Activated CD4-positive, alpha-beta T cell treated with anti-CD3 and anti-CD28 coated beads for 4 hours (primary cell): ENCODE measurements at regions not wholly inside any gene's neighbourhood (a gene's known extent, or its start where the extent isn't known, plus 50 kb on each side); places are given as distances from the start of the nearest gene placed in this dataset.
A peak's percentile ranks its signal among the peaks of the same experiment; 100 is the strongest.

ENCODE experiments used
- DNase-seq, 2 donors: peaks; one replicate each; pipeline ENCODE4 v3.0.0-alpha.2; 2020

DNA sequence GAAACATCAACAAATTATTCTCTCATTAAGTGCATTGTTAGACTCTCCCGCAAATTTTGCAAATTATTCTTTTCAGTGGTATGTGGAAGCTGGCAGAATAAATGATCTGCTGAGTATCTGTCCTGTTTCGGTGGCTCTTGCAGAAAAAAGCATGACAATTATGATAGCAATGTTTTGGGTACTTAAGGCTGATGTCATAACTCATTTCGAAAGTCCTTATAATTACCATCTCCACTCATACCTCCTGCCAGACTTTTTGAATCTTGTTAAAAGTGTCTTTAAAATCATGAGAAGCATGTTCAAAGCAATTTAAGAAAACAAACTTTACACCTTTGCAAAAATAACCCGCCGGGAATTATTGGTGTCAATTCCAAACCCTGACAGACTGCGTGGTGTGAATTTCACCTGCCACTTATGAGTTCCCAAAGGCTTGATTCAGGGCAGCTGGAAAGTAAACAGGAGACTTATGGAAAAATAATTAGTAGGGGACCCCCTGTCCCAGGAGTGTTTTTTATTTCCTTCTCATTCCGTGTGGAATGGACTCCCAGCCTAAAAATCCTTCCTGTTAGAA lies 87.6 kb upstream of the E2F3 start:
- DNase-seq = no peak

DNA sequence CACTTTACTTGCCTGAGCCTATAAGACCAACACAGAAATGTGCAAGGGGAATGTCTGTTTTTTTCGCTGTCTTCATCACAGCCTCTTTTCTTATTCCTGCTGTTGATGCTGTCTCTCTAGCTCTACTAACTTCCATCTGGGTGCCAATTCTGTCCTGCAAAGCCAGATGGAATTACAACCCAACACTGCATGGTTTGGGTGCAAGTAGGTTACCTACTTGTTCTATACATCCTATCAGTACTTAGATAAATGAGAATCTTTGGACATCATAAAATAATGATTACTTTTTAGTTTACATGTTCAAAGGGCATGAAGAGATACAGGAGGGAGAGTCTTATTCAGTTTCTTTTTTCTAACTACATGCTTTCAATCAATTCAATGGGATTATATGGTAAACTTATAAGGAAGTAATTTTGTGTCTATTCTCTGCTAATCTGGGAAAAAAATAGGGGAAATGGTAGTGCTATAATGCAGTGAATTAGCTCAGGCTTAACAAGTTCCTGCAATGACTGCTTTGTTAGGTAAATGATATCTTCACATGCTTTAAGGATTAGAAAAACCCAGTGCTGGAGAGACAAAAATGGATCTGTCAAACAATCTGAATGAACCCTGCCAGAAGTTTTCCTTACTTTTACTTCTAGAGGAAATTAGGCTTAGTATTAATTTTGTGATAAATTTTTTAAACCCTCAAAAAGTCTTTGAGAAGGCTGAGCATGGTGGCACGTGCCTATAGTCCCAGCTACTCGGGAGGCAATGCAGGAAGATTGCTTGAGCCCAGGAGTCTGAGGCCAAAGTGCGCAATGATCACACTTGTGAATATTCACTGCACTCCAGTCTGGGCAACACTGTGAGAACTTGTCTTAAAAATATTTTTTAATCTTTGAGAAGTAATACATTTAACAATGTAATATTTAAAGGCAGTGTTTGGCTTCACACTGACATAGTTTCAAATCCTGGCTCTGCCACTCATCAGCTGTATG lies 86.5 kb upstream of the E2F3 start:
- DNase-seq = no peak

GRCh38 chr6:20317430-20317829 lies 84.2 kb upstream of the E2F3 start:
- DNase-seq = no peak

DNA sequence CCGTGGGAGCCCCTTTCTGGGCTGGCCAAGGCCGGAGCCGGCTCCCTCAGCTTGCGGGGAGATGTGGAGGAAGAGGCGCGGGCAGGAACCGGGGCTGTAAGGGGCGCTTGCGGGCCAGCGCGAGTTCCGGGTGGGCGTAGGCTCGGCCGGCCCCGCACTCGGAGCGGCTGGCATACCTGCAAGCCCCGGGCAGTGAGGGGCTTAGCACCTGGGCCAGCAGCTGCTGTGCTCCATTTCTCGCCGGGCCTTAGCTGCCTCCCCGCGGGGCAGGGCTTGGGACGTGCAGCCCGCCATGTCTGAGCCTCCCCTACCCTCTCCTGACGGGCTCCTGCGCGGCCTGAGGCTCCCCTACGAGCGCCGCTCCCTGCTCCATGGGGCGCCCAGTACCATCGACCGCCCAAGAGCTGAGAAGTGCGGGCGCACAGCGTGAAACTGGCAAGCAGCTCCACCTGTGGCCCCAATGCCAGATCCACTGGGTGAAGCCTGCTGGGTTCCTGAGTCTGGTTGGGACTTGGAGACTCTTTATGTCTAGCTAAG lies 82.8 kb upstream of the E2F3 start:
- DNase-seq = no peak

DNA sequence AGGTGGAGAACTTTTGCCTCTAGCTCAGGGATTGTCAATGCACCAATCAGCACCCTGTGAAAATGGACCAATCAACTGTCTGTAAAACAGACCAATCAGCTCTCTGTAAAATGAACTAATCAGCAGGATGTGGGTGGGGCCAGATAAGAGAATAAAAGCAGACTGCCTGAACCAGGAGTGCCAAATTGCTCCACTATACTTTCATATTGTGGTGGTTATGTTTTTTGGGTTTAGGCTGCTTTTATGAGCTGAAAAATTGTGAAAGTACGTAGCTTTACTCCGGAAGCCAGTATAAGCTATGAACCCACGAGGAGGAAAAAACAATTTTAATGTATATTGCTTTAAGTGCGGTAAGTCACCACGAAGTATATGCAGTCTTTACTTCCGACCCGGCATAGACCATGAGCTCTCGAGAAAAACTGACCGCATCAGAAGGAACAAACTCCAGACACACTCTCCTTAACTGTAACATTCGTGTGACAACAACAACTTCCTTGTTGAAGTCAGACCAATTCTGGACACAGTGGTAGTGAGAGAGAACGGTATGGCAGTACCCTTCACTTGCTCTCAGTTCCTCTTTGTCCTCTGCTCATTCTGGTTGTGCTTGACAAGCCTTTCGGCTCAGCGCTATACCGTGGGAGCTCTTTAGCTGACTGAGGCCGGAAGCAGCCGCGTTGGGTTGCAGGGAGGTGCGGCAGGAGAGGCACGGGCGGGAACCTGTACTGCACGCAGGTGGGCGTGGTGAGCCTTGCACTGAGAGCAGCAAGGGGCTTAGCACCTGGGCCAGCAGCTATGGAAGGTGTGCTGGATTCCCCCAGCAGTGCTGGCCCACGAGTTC lies 81.9 kb upstream of the E2F3 start:
- peak; percentile 55 to 76 for DNase-seq

DNA sequence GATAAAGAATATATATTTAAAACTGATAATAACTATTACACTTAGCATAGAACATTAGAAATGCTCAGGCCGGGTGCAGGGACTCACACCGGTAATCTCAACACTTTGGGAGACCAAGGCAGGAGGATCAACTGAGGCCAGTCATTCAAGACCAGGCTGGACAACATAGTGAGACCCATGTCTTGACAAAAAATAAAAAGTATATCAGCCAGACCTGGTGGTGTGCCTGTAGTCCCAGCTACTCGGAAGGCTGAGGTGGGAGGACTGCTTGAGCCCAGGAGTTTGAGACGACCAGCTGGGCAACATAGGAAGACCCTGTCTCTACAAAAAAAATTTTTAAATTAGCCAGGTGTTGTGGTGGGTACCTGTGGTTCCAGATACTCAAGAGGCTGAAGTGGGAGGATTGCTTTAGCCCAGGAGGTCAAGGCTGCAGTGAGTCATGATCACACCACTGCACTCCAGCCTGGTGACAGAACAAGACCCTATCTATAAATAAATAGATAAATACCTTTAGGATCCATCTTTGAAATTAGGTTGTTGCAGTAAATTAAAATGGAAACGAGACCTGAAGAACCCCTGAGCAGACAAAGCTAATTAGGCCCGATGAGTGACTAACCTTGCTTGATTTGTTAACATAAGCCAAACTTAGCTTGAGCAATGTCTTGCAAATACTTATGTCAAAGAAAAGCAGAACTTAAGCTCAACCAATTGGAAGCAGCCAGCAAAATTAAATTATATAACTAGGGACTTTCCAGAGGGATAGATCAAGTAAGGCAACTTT lies 75.8 kb upstream of the E2F3 start:
- no peak for DNase-seq

GRCh38 chr6:20326422-20326728 lies 75.3 kb upstream of the E2F3 start:
- DNase-seq = no peak

GRCh38 chr6:20327141-20327540 lies 74.5 kb upstream of the E2F3 start:
- DNase-seq = no peak

GRCh38 chr6:20328266-20328923 lies 73.3 kb upstream of the E2F3 start:
- no peak for DNase-seq

GRCh38 chr6:20328924-20329300 lies 72.8 kb upstream of the E2F3 start:
- no peak for DNase-seq

DNA sequence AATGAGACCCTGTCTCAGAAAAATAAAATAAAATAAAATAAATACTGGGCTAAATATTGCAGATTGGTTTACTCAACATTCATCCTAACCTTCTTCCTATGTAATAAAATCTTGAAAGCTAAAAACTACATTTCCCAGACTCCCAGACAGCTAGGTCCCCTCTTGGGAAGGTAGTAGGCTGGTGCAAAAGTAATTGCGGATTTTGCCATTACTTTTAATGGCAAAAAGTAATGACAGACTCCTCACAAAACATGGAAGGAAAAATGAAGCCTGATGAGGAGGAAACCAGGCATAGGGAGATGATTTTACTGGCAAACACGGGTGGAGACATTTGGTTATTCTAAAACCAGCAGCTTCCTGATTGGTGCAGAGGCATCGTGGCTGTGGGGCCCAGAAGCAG lies 70.6 kb upstream of the E2F3 start:
- no peak for DNase-seq

GRCh38 chr6:20331625-20332024 lies 70.1 kb upstream of the E2F3 start:
- DNase-seq = no peak

GRCh38 chr6:20332441-20333006 lies 69.2 kb upstream of the E2F3 start:
- DNase-seq = no peak

DNA sequence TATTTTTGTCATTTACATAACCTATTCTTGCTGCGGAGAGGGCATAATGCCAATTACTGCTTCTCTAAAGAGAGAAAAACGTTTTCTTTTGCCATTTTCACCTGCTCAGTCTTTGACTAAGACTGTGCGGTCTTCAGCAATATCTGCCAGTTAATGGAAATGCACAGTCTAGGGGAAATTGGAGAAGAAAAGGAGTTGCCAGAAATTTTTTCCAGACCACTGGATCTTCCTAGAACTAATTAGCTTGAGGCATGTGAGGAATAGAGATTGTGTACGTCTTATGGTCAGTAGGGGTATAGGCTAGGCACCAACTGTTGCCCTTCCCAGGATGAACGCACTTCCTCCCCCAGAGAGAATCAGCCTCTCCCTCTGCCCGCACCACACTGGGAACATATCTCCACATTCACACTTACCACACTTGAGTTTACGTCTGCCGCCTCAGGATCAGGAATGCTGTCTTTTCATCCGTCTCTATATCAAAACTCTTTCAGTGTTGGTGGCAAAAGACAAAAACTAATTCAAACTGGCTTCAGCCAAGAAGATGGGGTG lies 67.9 kb upstream of the E2F3 start:
- DNase-seq = no peak

GRCh38 chr6:20334334-20334733 lies 67.3 kb upstream of the E2F3 start:
- no peak for DNase-seq

GRCh38 chr6:20334962-20335361 lies 66.7 kb upstream of the E2F3 start:
- DNase-seq = no peak

- DNase-seq = no peak
Observed at GRCh38 chr6:20335872-20336271, 65.8 kb upstream of the E2F3 start.

DNA sequence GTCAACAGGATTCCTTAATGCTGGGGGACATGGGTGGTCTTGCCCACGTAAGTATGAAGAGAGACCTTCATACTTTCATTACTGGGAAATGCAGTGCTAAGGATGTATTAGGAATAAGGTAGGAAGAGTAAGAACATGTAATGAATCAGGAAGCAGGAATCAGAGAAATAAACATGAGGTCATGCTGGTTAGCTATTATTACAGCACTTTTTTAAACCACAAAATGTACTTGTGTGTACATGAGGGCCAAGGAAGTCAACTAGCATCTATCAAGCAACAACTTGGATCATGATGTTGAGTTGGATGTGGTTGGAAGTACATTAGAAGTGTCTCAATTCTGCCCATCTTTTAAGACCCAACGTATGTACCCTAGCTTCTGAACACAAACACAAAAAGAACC lies 63.5 kb upstream of the E2F3 start:
- no peak for DNase-seq

DNA sequence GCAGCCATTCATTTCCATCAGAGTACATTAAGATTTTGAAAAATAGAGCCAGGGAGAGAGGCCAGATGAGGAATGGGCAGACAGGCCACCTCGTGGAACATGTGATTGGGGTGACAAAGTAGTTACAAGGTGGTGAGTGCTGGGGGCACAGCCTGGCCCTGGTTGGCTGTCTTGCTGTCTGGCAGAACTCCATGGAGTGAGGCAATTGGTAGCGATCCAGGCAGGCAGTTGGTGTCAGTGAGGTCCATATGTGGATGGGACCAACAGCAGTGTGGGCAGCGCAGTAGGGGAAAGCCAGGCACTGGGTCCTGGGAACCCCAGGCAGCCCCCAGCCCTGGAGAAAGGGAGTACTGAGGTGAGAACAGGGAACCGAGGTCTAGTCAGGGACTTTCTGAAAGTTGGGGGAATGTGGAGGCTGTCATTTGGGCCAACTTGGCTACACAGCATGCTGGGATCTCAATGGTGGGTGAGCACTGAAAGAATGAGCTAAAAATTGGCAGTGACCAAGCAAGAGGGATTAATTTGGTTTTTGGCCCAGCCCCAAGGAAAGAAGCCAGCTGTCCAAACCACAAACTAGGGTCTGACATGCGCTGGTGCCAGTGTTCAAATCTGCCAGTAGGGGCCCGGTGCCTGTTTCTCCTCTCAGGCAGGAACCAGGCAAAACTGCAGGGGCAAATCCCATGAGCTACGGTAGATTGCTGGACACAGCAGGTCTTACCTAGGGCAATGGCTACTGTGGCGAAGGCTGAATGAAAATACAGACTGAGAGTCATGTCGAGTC lies 61.4 kb upstream of the E2F3 start:
- no peak for DNase-seq

- DNase-seq = no peak
Observed at GRCh38 chr6:20341096-20341495, 60.6 kb upstream of the E2F3 start.

- no peak for DNase-seq
Observed at GRCh38 chr6:20341564-20341963, 60.1 kb upstream of the E2F3 start.
